Omental fat pad (tissue), 3 donors: ENCODE measurements at regions not wholly inside any gene's neighbourhood (a gene's known extent, or its start where the extent isn't known, plus 50 kb on each side); places are given as distances from the start of the nearest gene placed in this dataset.

ENCODE experiments used
- ATAC-seq: fragments of 150-250 bp; one replicate; pipeline ENCODE4 v1.9.1; 2016; ENCODE audit warnings: mild to moderate bottlenecking, moderate library complexity; ENCODE audit not compliant: low FRiP score
- DNase-seq: peaks from one replicate; pipeline ENCODE4 v3.0.0-alpha.2; 2019; ENCODE audit warnings: low spot score
- CTCF ChIP-seq, 3 donors: fragments of 450-650 bp; IDR thresholded peaks; one replicate each; pipeline ENCODE4 v1.5.1; 2016 to 2017; ENCODE audit warnings: antibody characterized with exemption in 3 of 3, mild to moderate bottlenecking in 3 of 3, moderate library complexity in 2 of 3

GRCh38 chr10:7479861-7480598, 69.2 kb upstream of the SFMBT2 start:
- no peak for TF ChIP-seq CTCF (IDR thresholded peaks at IDR 0.05)
- DNase-seq = no peak
- ATAC-seq = no peak

GRCh38 chr10:7478727-7479457, 68.1 kb upstream of the SFMBT2 start:
- DNase-seq (no peak), ATAC-seq (no peak)
- no peak for TF ChIP-seq CTCF (IDR thresholded peaks at IDR 0.05)

GRCh38 chr10:7477538-7478334, 66.9 kb upstream of the SFMBT2 start:
- no peak for TF ChIP-seq CTCF (IDR thresholded peaks at IDR 0.05)
- DNase-seq = no peak
- ATAC-seq = no peak

- DNase-seq = no peak
- no peak for ATAC-seq
- no peak for TF ChIP-seq CTCF (IDR thresholded peaks at IDR 0.05)
Measured at GRCh38 chr10:7475939-7476338, 65.1 kb upstream of the SFMBT2 start.

GRCh38 chr10:7475046-7475911, 64.4 kb upstream of the SFMBT2 start:
- ATAC-seq = no peak

More at GRCh38 chr10:7475046-7475911, 64.4 kb upstream of the SFMBT2 start:
- no peak for DNase-seq
- TF ChIP-seq CTCF (IDR thresholded peaks at IDR 0.05) = no peak
